ENCODE measurements at regions not wholly inside any gene's neighbourhood (a gene's known extent, or its start where the extent isn't known, plus 50 kb on each side); places are given as distances from the start of the nearest gene placed in this dataset.

DNA sequence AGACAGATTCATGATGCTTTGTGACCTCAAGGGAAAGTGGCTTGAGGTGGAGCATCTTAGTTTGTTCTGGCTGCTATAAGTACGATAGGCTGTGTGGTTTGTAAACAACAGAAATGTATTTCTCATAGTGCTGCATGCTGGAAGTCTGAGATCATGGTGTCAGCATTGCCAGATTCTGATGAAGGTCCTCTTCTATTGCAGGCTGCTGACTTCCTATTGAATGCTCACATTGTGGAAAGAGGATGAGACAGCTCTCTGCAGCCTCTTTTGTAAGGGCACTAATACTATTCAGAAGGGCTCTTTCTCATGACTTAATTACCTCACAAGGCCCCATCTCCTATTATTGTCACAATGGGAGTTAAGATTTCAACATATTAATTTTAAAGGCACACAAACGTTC lies 1674.0 kb upstream of the PCDH7 start:
- TF ChIP-seq SREBF2 (IDR thresholded peaks at IDR 0.05; ENCODE audit: low read length), result no peak
- no peak for TF ChIP-seq ZNF217 (IDR thresholded peaks at IDR 0.05)
- TF ChIP-seq SIN3A (IDR thresholded peaks at IDR 0.05; ENCODE audit: low read depth, low read length), result no peak
- TF ChIP-seq, protein P1, sequence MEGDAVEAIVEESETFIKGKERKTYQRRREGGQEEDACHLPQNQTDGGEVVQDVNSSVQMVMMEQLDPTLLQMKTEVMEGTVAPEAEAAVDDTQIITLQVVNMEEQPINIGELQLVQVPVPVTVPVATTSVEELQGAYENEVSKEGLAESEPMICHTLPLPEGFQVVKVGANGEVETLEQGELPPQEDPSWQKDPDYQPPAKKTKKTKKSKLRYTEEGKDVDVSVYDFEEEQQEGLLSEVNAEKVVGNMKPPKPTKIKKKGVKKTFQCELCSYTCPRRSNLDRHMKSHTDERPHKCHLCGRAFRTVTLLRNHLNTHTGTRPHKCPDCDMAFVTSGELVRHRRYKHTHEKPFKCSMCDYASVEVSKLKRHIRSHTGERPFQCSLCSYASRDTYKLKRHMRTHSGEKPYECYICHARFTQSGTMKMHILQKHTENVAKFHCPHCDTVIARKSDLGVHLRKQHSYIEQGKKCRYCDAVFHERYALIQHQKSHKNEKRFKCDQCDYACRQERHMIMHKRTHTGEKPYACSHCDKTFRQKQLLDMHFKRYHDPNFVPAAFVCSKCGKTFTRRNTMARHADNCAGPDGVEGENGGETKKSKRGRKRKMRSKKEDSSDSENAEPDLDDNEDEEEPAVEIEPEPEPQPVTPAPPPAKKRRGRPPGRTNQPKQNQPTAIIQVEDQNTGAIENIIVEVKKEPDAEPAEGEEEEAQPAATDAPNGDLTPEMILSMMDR (IDR thresholded peaks at IDR 0.05 in 2 of 3, conservative IDR thresholded peaks at IDR 0.05 in 1 of 3; ENCODE audit: control insufficient read depth in 2 of 3, extremely low read depth in 1 of 3, insufficient read depth in 1 of 3, low read depth in 3 of 3, low read length in 3 of 3), result no peak
- TF ChIP-seq, protein P2, sequence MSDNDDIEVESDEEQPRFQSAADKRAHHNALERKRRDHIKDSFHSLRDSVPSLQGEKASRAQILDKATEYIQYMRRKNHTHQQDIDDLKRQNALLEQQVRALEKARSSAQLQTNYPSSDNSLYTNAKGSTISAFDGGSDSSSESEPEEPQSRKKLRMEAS (IDR thresholded peaks at IDR 0.05; ENCODE audit: low read depth, low read length), result no peak
- no peak for TF ChIP-seq TBL1XR1 (IDR thresholded peaks at IDR 0.05; ENCODE audit: low read depth, low read length)
- TF ChIP-seq EP300 (IDR thresholded peaks at IDR 0.05; ENCODE audit: borderline replicate concordance in 1 of 2, control insufficient read depth in 1 of 2, low read depth in 2 of 2, low read length in 2 of 2), result no peak
- TF ChIP-seq RAD21 (IDR thresholded peaks at IDR 0.05; ENCODE audit: insufficient read depth, low read depth, low read length), result no peak
- no peak for TF ChIP-seq CREB1 (IDR thresholded peaks at IDR 0.05; ENCODE audit: low read depth)
- TF ChIP-seq RAD51 (IDR thresholded peaks at IDR 0.05), result no peak
- no peak for TF ChIP-seq SP1 (IDR thresholded peaks at IDR 0.05; ENCODE audit: low read depth, low read length)
- no peak for TF ChIP-seq EZH2 (IDR thresholded peaks at IDR 0.05; ENCODE audit: borderline replicate concordance, control insufficient read depth, low read depth, low read length)

Data from GM12878 (cell line).